ENCODE measurements at regions not wholly inside any gene's neighbourhood (a gene's known extent, or its start where the extent isn't known, plus 50 kb on each side); places are given as distances from the start of the nearest gene placed in this dataset.

GRCh38 chr5:144844086-144844485 lies 673.4 kb downstream of the KCTD16 start:
- no peaks in the 10 kb centered on the region for H3K27me3 ChIP-seq (replicated peaks; ENCODE audit: insufficient read depth, low read depth, low read length, poor library complexity)
- H3K4me1 ChIP-seq (ENCODE audit: insufficient read depth, low read length, poor library complexity, severe bottlenecking): no peaks in the 10 kb centered on the region
- BruUV-seq (replicated peaks): no TSS peak
- ChIA-PET CTCF (no interaction called here), POLR2A (ENCODE audit: low non-redundant PET) (no interaction called here)
- H3K4me3 ChIP-seq (ENCODE audit: low read depth, low read length, poor library complexity, severe bottlenecking): no peak overlapping the region
- no peak overlapping the region for H3K27ac ChIP-seq (ENCODE audit: low read depth, low read length, poor library complexity, severe bottlenecking)
- no peaks in the 10 kb centered on the region for H3K36me3 ChIP-seq (ENCODE audit: insufficient read depth, low read length, poor library complexity, severe bottlenecking)
- intact Hi-C loops (cut with micrococcal nuclease; ENCODE audit: unreplicated experiment): no loop called here
- DNase-seq (ENCODE audit: low spot score): no peak
- H3K9me3 ChIP-seq (ENCODE audit: low read depth, low read length, poor library complexity, severe bottlenecking): no peaks in the 10 kb centered on the region
- TF ChIP-seq EZH2 (IDR thresholded peaks at IDR 0.05; ENCODE audit: borderline replicate concordance, low read depth, low read length, poor library complexity, severe bottlenecking) (no peak), CTCF (conservative IDR thresholded peaks at IDR 0.05; ENCODE audit: low read depth, low read length) (no peak)

- POLR2A ChIA-PET (ENCODE audit: low non-redundant PET): no interaction called here
- TF ChIP-seq EZH2 (IDR thresholded peaks at IDR 0.05; ENCODE audit: borderline replicate concordance, low read depth, low read length, poor library complexity, severe bottlenecking) (no peak), CTCF (conservative IDR thresholded peaks at IDR 0.05; ENCODE audit: low read depth, low read length) (no peak)
- Histone ChIP-seq H3K36me3 (ENCODE audit: insufficient read depth, low read length, poor library complexity, severe bottlenecking) (no peaks in the 10 kb centered on the region), H3K4me3 (ENCODE audit: low read depth, low read length, poor library complexity, severe bottlenecking) (no peak overlapping the region), H3K27ac (ENCODE audit: low read depth, low read length, poor library complexity, severe bottlenecking) (no peak overlapping the region), H3K9me3 (ENCODE audit: low read depth, low read length, poor library complexity, severe bottlenecking) (no peaks in the 10 kb centered on the region), H3K4me1 (ENCODE audit: insufficient read depth, low read length, poor library complexity, severe bottlenecking) (no peaks in the 10 kb centered on the region), H3K27me3 (replicated peaks; ENCODE audit: insufficient read depth, low read depth, low read length, poor library complexity) (peaks cover 2% of the 10 kb centered on the region)
- intact Hi-C loops (cut with micrococcal nuclease; ENCODE audit: unreplicated experiment): no loop called here
- CTCF ChIA-PET: no interaction called here
- BruUV-seq (replicated peaks): no TSS peak
- no peak for DNase-seq (ENCODE audit: low spot score)
These were observed 661.7 kb downstream of the KCTD16 start for GRCh38 chr5:144832416-144832815.

- H3K9me3 ChIP-seq (ENCODE audit: low read depth, low read length, poor library complexity, severe bottlenecking): no peaks in the 10 kb centered on the region
- no peak overlapping the region for H3K27ac ChIP-seq (ENCODE audit: low read depth, low read length, poor library complexity, severe bottlenecking)
- no peak for DNase-seq (ENCODE audit: low spot score)
- H3K4me1 ChIP-seq (ENCODE audit: insufficient read depth, low read length, poor library complexity, severe bottlenecking): no peaks in the 10 kb centered on the region
- POLR2A ChIA-PET (ENCODE audit: low non-redundant PET): no interaction called here
- BruUV-seq (replicated peaks): no TSS peak
- CTCF ChIA-PET: no interaction called here
- TF ChIP-seq EZH2 (IDR thresholded peaks at IDR 0.05; ENCODE audit: borderline replicate concordance, low read depth, low read length, poor library complexity, severe bottlenecking) (no peak), CTCF (conservative IDR thresholded peaks at IDR 0.05; ENCODE audit: low read depth, low read length) (no peak)
- H3K36me3 ChIP-seq (ENCODE audit: insufficient read depth, low read length, poor library complexity, severe bottlenecking): no peaks in the 10 kb centered on the region
- intact Hi-C loops (cut with micrococcal nuclease; ENCODE audit: unreplicated experiment): no loop called here
- H3K27me3 ChIP-seq (replicated peaks; ENCODE audit: insufficient read depth, low read depth, low read length, poor library complexity): no peaks in the 10 kb centered on the region
- H3K4me3 ChIP-seq (ENCODE audit: low read depth, low read length, poor library complexity, severe bottlenecking): no peak overlapping the region
These were observed 661.0 kb downstream of the KCTD16 start for GRCh38 chr5:144831650-144832049.

All from A673 (cell line).